GM12892 (cell line): ENCODE measurements at regions not wholly inside any gene's neighbourhood (a gene's known extent, or its start where the extent isn't known, plus 50 kb on each side); places are given as distances from the start of the nearest gene placed in this dataset.

Source experiments
- POLR2A ChIP-seq: IDR thresholded peaks from 2 replicates; pipeline ENCODE4 v1.6.1; 2011; ENCODE audit warnings: low read depth, low read length, control low read depth
- POLR2AphosphoS5 ChIP-seq: IDR thresholded peaks from 2 replicates; pipeline ENCODE4 v1.6.1; 2011; ENCODE audit warnings: low read depth, low read length, control low read depth

DNA sequence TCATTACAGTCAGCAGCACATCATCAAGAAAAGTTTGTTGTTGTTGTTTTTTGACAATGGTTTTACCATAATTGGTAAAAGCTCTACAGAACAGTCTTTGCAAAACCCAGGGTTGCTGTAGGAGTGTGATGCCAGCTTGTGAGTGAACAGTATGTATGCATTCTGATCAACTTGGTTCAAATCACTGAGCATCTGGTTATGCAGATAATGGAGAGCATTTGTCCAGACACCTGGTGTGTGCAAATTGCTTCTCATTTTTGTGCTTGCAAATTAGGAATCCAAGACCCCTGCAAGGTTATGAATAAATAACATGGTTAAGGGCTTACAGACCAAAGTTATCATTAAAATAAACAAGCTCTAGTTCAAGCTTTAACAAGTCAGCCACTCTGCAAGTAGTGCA, 448.7 kb upstream of the ACTBL2 start:
- no peak for TF ChIP-seq POLR2AphosphoS5
- TF ChIP-seq POLR2A = no peak
